K562 (cell line): ENCODE measurements at regions not wholly inside any gene's neighbourhood (a gene's known extent, or its start where the extent isn't known, plus 50 kb on each side); places are given as distances from the start of the nearest gene placed in this dataset.

Experiments
- ATAC-seq: fragments of 200-7000 bp; cut with Tn5 transposase; 3 replicates; pipeline ENCODE4 v1.9.1; 2020; ENCODE audit warnings: moderate library complexity
- BruUV-seq: library from RNA; stranded (reverse); fragments of 400-500 nt; replicated peaks from 2 replicates; lab custom pipeline; 2021; lab: Mats Ljungman, UMichigan
- CTCF ChIA-PET: fragments of 300-600 bp; formaldehyde crosslinking; extraction: SDS; loops from one replicate; lab custom pipeline; 2021; ENCODE audit warnings: low intra/inter-chr PET ratio; lab: Yijun Ruan, JAX
- POLR2A ChIA-PET: fragments of 300-600, 350-650 bp; sonication (Branson Sonifier 250); formaldehyde crosslinking; extraction: SDS; loops from one replicate; lab custom pipeline; 2021; ENCODE audit warnings: antibody characterized with exemption, inconsistent platforms; lab: Yijun Ruan, JAX
- DNase-seq, 4 experiments: peaks; one replicate each; pipeline versions ENCODE4 v3.0.0 to v3.0.0-alpha.2; 2011 to 2018; ENCODE audit warnings: low spot score in 3 of 4, mixed read lengths in 3 of 4; ENCODE audit errors: extremely low read depth in 1 of 4
- FAIRE-seq: peaks from 2 replicates; lab custom pipeline; 2011; peaks lifted over from hg19 to GRCh38; lab: Jason Lieb, UNC
- H2AFZ ChIP-seq: 2 replicates; pipeline ENCODE4 v1.6.0; 2011; ENCODE audit warnings: low read depth, low read length, control low read depth, inconsistent platforms
- H3K27ac ChIP-seq: fragments of 200-600 bp; 3 replicates; pipeline ENCODE4 v1.8.0; 2011; ENCODE audit warnings: low read depth, mild to moderate bottlenecking, control low read depth, inconsistent platforms, low read length, moderate library complexity, mixed read lengths; ENCODE audit errors: extremely low read depth
- H3K27me3 ChIP-seq, 2 experiments: fragments of 300-600 bp in 1 of 2; 2 replicates in 1 of 2; 3 replicates in 1 of 2; pipeline versions ENCODE4 v1.6.0 to v1.8.0; 2011; ENCODE audit warnings: inconsistent platforms in 2 of 2, low read length in 2 of 2, mild to moderate bottlenecking in 1 of 2, mixed read lengths in 1 of 2, moderate library complexity in 1 of 2; ENCODE audit not compliant: control insufficient read depth in 2 of 2, insufficient read depth in 2 of 2
- H3K36me3 ChIP-seq: fragments of 300-600 bp; 3 replicates; pipeline ENCODE4 v1.8.0; 2011; ENCODE audit warnings: mild to moderate bottlenecking, low read length, inconsistent platforms; ENCODE audit not compliant: control insufficient read depth, insufficient read depth
- H3K4me1 ChIP-seq, 2 experiments: fragments of 200-600 bp in 1 of 2; replicated peaks in 1 of 2; 2 replicates in 1 of 2; 3 replicates in 1 of 2; pipeline versions ENCODE4 v1.5.1 to v1.8.0; 2011; ENCODE audit warnings: inconsistent platforms in 2 of 2, low read length in 2 of 2, mild to moderate bottlenecking in 1 of 2, mixed read lengths in 1 of 2, moderate library complexity in 1 of 2; ENCODE audit not compliant: control insufficient read depth in 2 of 2, insufficient read depth in 2 of 2
- H3K4me2 ChIP-seq: 2 replicates; pipeline ENCODE4 v1.6.1; 2011; ENCODE audit warnings: low read length, control low read depth, inconsistent platforms, mixed read lengths; ENCODE audit not compliant: insufficient read depth
- H3K4me3 ChIP-seq: fragments of 200-600 bp; sonication (generic), shearing (Covaris generic); 2 replicates; pipeline ENCODE4 v1.5.1; 2016; ENCODE audit warnings: control low read depth, inconsistent platforms
- H3K79me2 ChIP-seq: fragments of 200-600 bp; 3 replicates; pipeline ENCODE4 v1.8.0; 2011; ENCODE audit warnings: low read length, inconsistent platforms; ENCODE audit not compliant: control insufficient read depth, insufficient read depth
- H3K9ac ChIP-seq, 2 experiments: 2 replicates each; pipeline versions ENCODE4 v1.6.0 to v1.6.1; 2011; ENCODE audit warnings: low read depth in 2 of 2, low read length in 2 of 2, control low read depth in 1 of 2, inconsistent platforms in 1 of 2, mild to moderate bottlenecking in 1 of 2, mixed read lengths in 1 of 2; ENCODE audit not compliant: insufficient read depth in 1 of 2
- H3K9me1 ChIP-seq: one replicate; pipeline ENCODE4 v1.6.0; 2011; ENCODE audit warnings: inconsistent platforms, mild to moderate bottlenecking, low read length, moderate library complexity; ENCODE audit not compliant: control insufficient read depth, insufficient read depth
- H3K9me3 ChIP-seq: replicated peaks from 2 replicates; pipeline ENCODE4 v1.5.1; 2011; ENCODE audit warnings: low read depth, low read length, inconsistent platforms; ENCODE audit not compliant: control insufficient read depth, insufficient read depth
- H4K20me1 ChIP-seq: replicated peaks from 2 replicates; pipeline ENCODE4 v1.6.1; 2011; ENCODE audit warnings: low read length, inconsistent platforms, mixed read lengths; ENCODE audit not compliant: control insufficient read depth, insufficient read depth
- ELF4 ChIP-seq: fragments of 450-650 bp; formaldehyde crosslinking; IDR thresholded peaks from 2 replicates; pipeline ENCODE4 v1.4.0; 2022; ENCODE audit warnings: missing genetic modification characterization
- GTF2F1 ChIP-seq: IDR thresholded peaks from 2 replicates; pipeline ENCODE4 v1.6.1; 2011; ENCODE audit warnings: low read depth, low read length, improper control_type of control experiment
- KLF16 ChIP-seq: IDR thresholded peaks from 2 replicates; pipeline ENCODE4 v1.6.1; 2016; ENCODE audit warnings: antibody characterized with exemption
- MXI1 ChIP-seq: IDR thresholded peaks from 2 replicates; pipeline ENCODE4 v1.6.1; 2011; ENCODE audit warnings: low read depth, mild to moderate bottlenecking, improper control_type of control experiment, low read length
- NEUROD1 ChIP-seq: fragments of 150-350 bp; IDR thresholded peaks from 2 replicates; pipeline ENCODE4 v1.6.1; 2014; ENCODE audit warnings: borderline replicate concordance, low read length, low read depth; ENCODE audit not compliant: partially characterized antibody
- POLR3G ChIP-seq: IDR thresholded peaks from 2 replicates; pipeline ENCODE4 v1.6.1; 2011; ENCODE audit not compliant: insufficient read length, insufficient replicate concordance; ENCODE audit errors: extremely low read depth
- SNAPC5 ChIP-seq: fragments of 250-450 bp; sonication (Bioruptor Pico); IDR thresholded peaks from 2 replicates; pipeline ENCODE4 v1.8.0; 2021; ENCODE audit warnings: moderate library complexity, mild to moderate bottlenecking, inconsistent platforms
- TBL1XR1 ChIP-seq, 2 experiments: IDR thresholded peaks; 2 replicates each; pipeline ENCODE4 v1.6.1; 2012; ENCODE audit warnings: improper control_type of control experiment in 2 of 2, low read length in 2 of 2, mild to moderate bottlenecking in 1 of 2
- ZBTB11 ChIP-seq, 3 experiments: fragments of 200-800 bp in 1 of 3; fragments of 250-450 bp in 1 of 3; fragments of 450-650 bp in 1 of 3; sonication (Bioruptor Pico) in 1 of 3; sonication (Bioruptor generic) in 1 of 3; formaldehyde crosslinking in 1 of 3; IDR thresholded peaks; 2 replicates each; pipeline versions ENCODE4 v1.6.1 to v1.8.0; 2016 to 2022; ENCODE audit warnings: mild to moderate bottlenecking in 2 of 3, missing genetic modification characterization in 2 of 3, missing compliant biosample characterization in 1 of 3, moderate library complexity in 1 of 3
- WGBS: fragments of 100-300 bp; shearing (Covaris generic); methylation state at CpG from one replicate; pipeline ENCODE4 v1.1.6; 2016; ENCODE audit warnings: low coverage, mixed read lengths; ENCODE audit not compliant: insufficient coverage; ENCODE audit errors: missing lambda C conversion rate; 5-methylcytosine and 5-hydroxymethylcytosine counted together
- in situ Hi-C: fragments of 300-500 bp; cut with MboI; formaldehyde crosslinking; loops from 4 replicates; pipeline ENCODE4 v1.15.0; 2018; ENCODE audit warnings: inconsistent platforms, mixed read lengths
- intact Hi-C: fragments of 100-400 bp; cut with micrococcal nuclease; formaldehyde crosslinking; loops from 2 replicates; pipeline ENCODE4 v1.14.2; 2022
- TF ChIP-seq, protein P1 (sequence below): fragments of 450-650 bp; formaldehyde crosslinking; IDR thresholded peaks from 2 replicates; pipeline ENCODE4 v1.4.0; 2020; ENCODE audit warnings: mild to moderate bottlenecking, moderate library complexity
- TF ChIP-seq, protein P2 (sequence below): fragments of 450-650 bp; IDR thresholded peaks from 2 replicates; pipeline ENCODE4 v1.7.0; 2016; ENCODE audit warnings: borderline replicate concordance
- TF ChIP-seq, protein P3 (sequence below): fragments of 250-450 bp; sonication (Bioruptor Pico); IDR thresholded peaks from 2 replicates; pipeline ENCODE4 v1.8.0; 2021; ENCODE audit warnings: moderate library complexity, mild to moderate bottlenecking, inconsistent platforms

DNA sequence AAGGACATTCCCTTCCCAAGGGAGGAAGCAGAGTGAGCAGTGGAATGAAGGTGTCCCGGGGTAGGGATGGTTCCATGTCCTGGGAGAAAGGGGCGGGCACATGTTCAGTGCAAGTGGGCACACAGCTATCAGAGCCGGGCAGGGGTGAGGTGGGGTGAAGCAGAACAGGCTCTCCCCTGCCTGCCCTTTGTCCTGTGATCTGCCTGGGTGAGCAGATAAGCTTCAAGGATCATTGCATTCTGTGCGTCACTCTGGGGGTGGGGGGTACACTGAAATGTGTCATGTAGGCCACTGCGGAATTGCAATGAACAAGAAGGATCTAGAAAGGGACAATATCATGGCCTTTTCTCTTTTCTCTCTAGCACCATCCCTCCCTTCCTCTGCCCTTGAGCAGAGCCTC is 61.7 kb upstream of the SHB start (continued):
- peak; percentile 67 for TF ChIP-seq NEUROD1
- TF ChIP-seq POLR3G: no peak
- TF ChIP-seq KLF16: peak; percentile 70; the same call in 1 of the 2 replicates
- no peak for TF ChIP-seq GTF2F1
- TF ChIP-seq, protein P1, sequence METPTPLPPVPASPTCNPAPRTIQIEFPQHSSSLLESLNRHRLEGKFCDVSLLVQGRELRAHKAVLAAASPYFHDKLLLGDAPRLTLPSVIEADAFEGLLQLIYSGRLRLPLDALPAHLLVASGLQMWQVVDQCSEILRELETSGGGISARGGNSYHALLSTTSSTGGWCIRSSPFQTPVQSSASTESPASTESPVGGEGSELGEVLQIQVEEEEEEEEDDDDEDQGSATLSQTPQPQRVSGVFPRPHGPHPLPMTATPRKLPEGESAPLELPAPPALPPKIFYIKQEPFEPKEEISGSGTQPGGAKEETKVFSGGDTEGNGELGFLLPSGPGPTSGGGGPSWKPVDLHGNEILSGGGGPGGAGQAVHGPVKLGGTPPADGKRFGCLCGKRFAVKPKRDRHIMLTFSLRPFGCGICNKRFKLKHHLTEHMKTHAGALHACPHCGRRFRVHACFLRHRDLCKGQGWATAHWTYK (CRISPR knock-in tag): peak; percentile 46; the same call in 1 of the 2 replicates
- 0 out of 2 replicates have a peak, but pooled peaks have one; percentile 73 for TF ChIP-seq ELF4 (CRISPR knock-in tag)

DNA sequence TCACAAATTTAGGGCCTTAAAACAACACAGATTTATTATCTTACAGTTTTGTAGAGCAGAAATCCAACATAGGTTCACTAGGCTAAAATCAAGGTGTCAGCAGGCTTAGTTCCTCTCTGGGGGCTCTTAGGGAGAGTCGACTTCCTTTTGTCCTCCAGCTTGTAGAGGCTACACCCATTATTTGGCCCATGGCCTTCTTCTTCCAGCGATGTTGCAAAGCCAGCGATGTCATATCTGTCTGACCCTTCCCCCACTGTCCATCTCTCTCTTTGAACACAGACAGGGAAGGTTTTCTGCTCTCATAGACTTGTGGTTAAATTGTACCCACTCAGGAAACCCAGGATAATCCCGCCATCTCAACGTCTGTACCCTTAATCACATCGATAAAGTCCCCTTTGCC is 60.3 kb upstream of the SHB start:
- Histone ChIP-seq H3K4me3 (no peak overlapping the region), H3K9me1 (no peaks in the 10 kb centered on the region), H4K20me1 (peaks cover 9% of the 10 kb centered on the region), H3K4me1 (peaks cover 6 to 19% of the 10 kb centered on the region in 2 experiments; a peak in 3 of 5 replicates), H3K79me2 (no peaks in the 10 kb centered on the region), H3K27ac (no peak overlapping the region), H3K27me3 (peaks cover 46 to 60% of the 10 kb centered on the region in 2 experiments), H3K36me3 (no peaks in the 10 kb centered on the region), H3K9ac (no peak overlapping the region), H2AFZ (no peak overlapping the region), H3K4me2 (no peak overlapping the region), H3K9me3 (no peaks in the 10 kb centered on the region; the same call in 1 of the 2 replicates)
- no TSS peak for BruUV-seq
- DNase-seq: no peak
- intact Hi-C loops: no loop called here
- ChIA-PET POLR2A (interaction anchor here (0.7 kb wide), 1 partner anchor 13 kb away, joined by 3 read pairs; no protein-coding TSS in a partner anchor), CTCF (no interaction called here)
- in situ Hi-C loops: no loop called here
- no peak for ATAC-seq
- WGBS: 3% methylated on average over 6 of the region's 6 CpGs
- no peak for FAIRE-seq
- TF ChIP-seq SNAPC5 (CRISPR knock-in tag) (no peak), ZBTB11 (CRISPR knock-in tag; IDR thresholded peaks at IDR 0.05) (no peak), MXI1 (no peak), TBL1XR1 (IDR thresholded peaks at IDR 0.05; ENCODE audit: low read length in 2 of 2) (no peak)
- TF ChIP-seq, protein P2, sequence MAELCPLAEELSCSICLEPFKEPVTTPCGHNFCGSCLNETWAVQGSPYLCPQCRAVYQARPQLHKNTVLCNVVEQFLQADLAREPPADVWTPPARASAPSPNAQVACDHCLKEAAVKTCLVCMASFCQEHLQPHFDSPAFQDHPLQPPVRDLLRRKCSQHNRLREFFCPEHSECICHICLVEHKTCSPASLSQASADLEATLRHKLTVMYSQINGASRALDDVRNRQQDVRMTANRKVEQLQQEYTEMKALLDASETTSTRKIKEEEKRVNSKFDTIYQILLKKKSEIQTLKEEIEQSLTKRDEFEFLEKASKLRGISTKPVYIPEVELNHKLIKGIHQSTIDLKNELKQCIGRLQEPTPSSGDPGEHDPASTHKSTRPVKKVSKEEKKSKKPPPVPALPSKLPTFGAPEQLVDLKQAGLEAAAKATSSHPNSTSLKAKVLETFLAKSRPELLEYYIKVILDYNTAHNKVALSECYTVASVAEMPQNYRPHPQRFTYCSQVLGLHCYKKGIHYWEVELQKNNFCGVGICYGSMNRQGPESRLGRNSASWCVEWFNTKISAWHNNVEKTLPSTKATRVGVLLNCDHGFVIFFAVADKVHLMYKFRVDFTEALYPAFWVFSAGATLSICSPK: no peak
- TF ChIP-seq, protein P3, sequence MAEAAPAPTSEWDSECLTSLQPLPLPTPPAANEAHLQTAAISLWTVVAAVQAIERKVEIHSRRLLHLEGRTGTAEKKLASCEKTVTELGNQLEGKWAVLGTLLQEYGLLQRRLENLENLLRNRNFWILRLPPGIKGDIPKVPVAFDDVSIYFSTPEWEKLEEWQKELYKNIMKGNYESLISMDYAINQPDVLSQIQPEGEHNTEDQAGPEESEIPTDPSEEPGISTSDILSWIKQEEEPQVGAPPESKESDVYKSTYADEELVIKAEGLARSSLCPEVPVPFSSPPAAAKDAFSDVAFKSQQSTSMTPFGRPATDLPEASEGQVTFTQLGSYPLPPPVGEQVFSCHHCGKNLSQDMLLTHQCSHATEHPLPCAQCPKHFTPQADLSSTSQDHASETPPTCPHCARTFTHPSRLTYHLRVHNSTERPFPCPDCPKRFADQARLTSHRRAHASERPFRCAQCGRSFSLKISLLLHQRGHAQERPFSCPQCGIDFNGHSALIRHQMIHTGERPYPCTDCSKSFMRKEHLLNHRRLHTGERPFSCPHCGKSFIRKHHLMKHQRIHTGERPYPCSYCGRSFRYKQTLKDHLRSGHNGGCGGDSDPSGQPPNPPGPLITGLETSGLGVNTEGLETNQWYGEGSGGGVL (CRISPR knock-in tag): no peak
